Fibroblast of mammary gland (primary cell): ENCODE measurements at regions not wholly inside any gene's neighbourhood (a gene's known extent, or its start where the extent isn't known, plus 50 kb on each side); places are given as distances from the start of the nearest gene placed in this dataset.

Source experiments
- DNase-seq: peaks from one replicate; pipeline ENCODE4 v3.0.0-alpha.2; 2010; ENCODE audit warnings: low read depth
- H3K4me3 ChIP-seq: 2 replicates; pipeline ENCODE4 v1.5.1; 2011; ENCODE audit warnings: low read depth, mild to moderate bottlenecking, low read length, moderate library complexity; ENCODE audit not compliant: control insufficient read depth
- TF ChIP-seq, protein P1 (sequence below): conservative IDR thresholded peaks from 2 replicates; pipeline ENCODE4 v1.5.1; 2011; ENCODE audit warnings: low read depth, low read length, inconsistent platforms; ENCODE audit not compliant: control insufficient read depth, insufficient read depth

DNA sequence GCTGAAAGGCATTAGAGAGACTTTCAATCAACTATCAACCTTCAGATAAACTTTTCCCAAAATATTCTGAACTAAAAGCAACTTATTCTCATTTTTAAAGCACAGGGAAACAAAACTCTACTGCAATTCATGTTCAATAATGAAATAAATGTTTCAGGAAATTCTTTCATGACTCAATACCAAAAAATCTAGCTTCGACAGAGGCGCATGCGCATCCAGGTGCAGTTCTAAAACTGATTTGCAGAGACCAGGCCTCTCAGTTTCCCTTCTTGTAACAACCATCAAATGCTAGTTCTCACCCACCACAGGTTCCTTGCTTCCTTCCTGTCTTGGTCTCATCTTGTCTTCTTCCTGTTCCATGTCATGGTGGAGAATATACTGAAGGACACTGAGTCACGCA lies 55.3 kb upstream of the NRBF2 start:
- TF ChIP-seq, protein P1, sequence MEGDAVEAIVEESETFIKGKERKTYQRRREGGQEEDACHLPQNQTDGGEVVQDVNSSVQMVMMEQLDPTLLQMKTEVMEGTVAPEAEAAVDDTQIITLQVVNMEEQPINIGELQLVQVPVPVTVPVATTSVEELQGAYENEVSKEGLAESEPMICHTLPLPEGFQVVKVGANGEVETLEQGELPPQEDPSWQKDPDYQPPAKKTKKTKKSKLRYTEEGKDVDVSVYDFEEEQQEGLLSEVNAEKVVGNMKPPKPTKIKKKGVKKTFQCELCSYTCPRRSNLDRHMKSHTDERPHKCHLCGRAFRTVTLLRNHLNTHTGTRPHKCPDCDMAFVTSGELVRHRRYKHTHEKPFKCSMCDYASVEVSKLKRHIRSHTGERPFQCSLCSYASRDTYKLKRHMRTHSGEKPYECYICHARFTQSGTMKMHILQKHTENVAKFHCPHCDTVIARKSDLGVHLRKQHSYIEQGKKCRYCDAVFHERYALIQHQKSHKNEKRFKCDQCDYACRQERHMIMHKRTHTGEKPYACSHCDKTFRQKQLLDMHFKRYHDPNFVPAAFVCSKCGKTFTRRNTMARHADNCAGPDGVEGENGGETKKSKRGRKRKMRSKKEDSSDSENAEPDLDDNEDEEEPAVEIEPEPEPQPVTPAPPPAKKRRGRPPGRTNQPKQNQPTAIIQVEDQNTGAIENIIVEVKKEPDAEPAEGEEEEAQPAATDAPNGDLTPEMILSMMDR: no peak
- no peak overlapping the region for H3K4me3 ChIP-seq
- no peak for DNase-seq

- no peak overlapping the region for H3K4me3 ChIP-seq
- TF ChIP-seq, protein P1: no peak
- no peak for DNase-seq
Observed at GRCh38 chr10:63072951-63073350, 60.2 kb upstream of the NRBF2 start.

DNA sequence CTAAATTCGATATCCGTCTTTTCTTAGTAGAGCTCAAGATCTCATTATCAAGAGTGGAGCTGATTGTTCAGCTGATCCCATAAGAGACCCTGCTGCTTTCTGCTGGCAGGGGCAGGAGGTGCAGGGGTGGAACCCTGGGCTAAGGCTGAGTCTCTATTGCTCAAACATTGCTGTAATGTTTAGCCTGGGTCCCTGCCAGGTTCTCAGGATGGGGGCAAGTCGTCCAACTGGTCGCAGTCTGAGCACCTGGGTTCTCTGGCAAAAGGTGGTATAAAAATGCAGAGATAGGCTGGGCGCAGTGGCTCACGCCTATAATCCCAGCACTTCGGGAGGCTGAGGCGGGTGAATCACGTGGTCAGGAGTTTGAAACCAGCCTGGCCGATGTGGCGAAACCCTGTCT lies 62.0 kb upstream of the NRBF2 start:
- TF ChIP-seq, protein P1: no peak
- H3K4me3 ChIP-seq: no peak overlapping the region
- no peak for DNase-seq

DNA sequence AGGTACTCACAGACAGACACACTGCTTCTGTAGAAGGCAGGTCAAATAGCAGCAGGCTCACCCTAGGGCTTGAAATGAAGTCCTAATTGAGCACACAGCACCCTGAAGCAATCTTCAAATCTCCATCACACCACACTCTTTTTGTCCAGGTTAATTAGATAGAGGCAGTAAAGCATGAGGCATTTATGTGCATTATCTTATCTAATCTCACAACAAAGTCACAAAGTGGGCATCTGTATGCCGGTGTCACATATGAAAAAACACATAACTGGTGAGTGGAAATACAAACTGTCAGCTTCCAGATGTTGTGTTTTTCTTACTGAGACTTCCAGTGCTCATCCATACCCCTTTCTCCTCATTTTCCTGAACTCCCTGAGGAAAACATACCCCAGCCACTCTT lies 63.8 kb upstream of the NRBF2 start:
- DNase-seq: no peak
- TF ChIP-seq, protein P1: no peak

DNA sequence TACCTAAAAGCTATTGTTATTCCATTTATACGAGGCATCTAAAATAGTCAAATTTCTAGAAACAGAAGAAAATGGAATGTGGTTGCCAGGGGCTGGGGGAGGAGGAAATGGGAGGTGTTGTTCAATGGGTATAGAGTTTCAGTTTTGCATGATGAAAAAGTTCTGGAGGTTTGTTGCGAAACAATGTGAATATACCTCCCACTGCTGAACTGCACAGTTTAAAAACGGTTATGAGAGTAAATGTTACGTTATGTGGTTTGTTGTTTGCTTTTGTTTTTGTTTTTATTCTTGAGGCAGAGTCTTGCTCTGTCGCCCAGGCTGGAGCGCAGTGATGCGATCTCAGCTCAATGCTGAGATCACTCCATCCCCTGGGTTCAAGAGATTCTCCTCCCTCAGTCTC lies 64.9 kb upstream of the NRBF2 start:
- TF ChIP-seq, protein P1: no peak
- DNase-seq: peak; percentile 53
- no peak overlapping the region for H3K4me3 ChIP-seq

More for the DNA sequence above, 63.8 kb upstream of the NRBF2 start:
- no peak overlapping the region for H3K4me3 ChIP-seq

- no peak overlapping the region for H3K4me3 ChIP-seq
- DNase-seq: no peak
- TF ChIP-seq, protein P1: no peak
Observed at GRCh38 chr10:63066606-63067005, 66.5 kb upstream of the NRBF2 start.

- H3K4me3 ChIP-seq: no peak overlapping the region
- peak; percentile 82 for DNase-seq
- TF ChIP-seq, protein P1: no peak
Observed at GRCh38 chr10:63064706-63065105, 68.4 kb upstream of the NRBF2 start.
